ENCODE measurements at regions not wholly inside any gene's neighbourhood (a gene's known extent, or its start where the extent isn't known, plus 50 kb on each side); places are given as distances from the start of the nearest gene placed in this dataset.

DNA sequence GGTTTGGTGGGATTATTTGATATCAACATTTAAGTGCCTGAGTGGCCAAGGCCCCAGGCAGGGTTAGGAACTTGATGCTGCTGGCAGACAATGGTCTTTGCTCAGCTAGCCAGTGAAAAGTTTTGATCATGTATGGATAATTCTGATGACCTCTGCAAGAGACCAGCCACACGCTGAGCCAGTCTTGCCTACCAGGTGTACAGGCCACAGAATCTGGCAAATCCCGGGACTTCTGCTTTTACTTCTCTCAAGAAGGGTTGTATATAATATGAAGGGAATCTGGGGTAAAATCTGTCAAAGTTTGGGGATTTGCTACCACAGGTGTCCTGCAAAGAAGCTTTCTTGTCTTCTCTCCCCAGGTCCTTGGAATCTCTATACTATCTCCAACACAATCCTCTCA, 331.4 kb upstream of the GOLIM4 start:
- TF ChIP-seq, protein P1, sequence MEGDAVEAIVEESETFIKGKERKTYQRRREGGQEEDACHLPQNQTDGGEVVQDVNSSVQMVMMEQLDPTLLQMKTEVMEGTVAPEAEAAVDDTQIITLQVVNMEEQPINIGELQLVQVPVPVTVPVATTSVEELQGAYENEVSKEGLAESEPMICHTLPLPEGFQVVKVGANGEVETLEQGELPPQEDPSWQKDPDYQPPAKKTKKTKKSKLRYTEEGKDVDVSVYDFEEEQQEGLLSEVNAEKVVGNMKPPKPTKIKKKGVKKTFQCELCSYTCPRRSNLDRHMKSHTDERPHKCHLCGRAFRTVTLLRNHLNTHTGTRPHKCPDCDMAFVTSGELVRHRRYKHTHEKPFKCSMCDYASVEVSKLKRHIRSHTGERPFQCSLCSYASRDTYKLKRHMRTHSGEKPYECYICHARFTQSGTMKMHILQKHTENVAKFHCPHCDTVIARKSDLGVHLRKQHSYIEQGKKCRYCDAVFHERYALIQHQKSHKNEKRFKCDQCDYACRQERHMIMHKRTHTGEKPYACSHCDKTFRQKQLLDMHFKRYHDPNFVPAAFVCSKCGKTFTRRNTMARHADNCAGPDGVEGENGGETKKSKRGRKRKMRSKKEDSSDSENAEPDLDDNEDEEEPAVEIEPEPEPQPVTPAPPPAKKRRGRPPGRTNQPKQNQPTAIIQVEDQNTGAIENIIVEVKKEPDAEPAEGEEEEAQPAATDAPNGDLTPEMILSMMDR (IDR thresholded peaks at IDR 0.05; ENCODE audit: insufficient read depth, low read length, poor library complexity, severe bottlenecking): no peak
- TF ChIP-seq EZH2phosphoT487 (conservative IDR thresholded peaks at IDR 0.05; ENCODE audit: low read length): no peak
